GM12872 (cell line): ENCODE measurements at regions not wholly inside any gene's neighbourhood (a gene's known extent, or its start where the extent isn't known, plus 50 kb on each side); places are given as distances from the start of the nearest gene placed in this dataset.

Source experiments
- CTCF ChIP-seq: IDR thresholded peaks from 3 replicates; pipeline ENCODE4 v1.5.1; 2011; ENCODE audit warnings: low read depth, mild to moderate bottlenecking, low read length, moderate library complexity; ENCODE audit not compliant: insufficient read depth

GRCh38 chr4:130214268-130214667 lies 1118.3 kb downstream of the C4orf33 start:
- TF ChIP-seq CTCF: no peak

- TF ChIP-seq CTCF: no peak
These were observed 1137.6 kb downstream of the C4orf33 start for GRCh38 chr4:130233377-130234047.

- TF ChIP-seq CTCF: no peak
These were observed 1142.2 kb downstream of the C4orf33 start for GRCh38 chr4:130238121-130238520.

- TF ChIP-seq CTCF: no peak
These were observed 1153.0 kb downstream of the C4orf33 start for GRCh38 chr4:130249002-130249401.

- no peak for TF ChIP-seq CTCF
These were observed 1161.3 kb downstream of the C4orf33 start for GRCh38 chr4:130257271-130257670.

- no peak for TF ChIP-seq CTCF
These were observed 1170.9 kb downstream of the C4orf33 start for GRCh38 chr4:130266814-130267213.

- TF ChIP-seq CTCF: no peak
These were observed 1192.6 kb downstream of the C4orf33 start for GRCh38 chr4:130288576-130288975.
